ENCODE measurements at regions not wholly inside any gene's neighbourhood (a gene's known extent, or its start where the extent isn't known, plus 50 kb on each side); places are given as distances from the start of the nearest gene placed in this dataset.

- Histone ChIP-seq H3K4me1 (ENCODE audit: insufficient read depth, low read length) (peaks cover 2% of the 10 kb centered on the region; the same call in 1 of the 2 replicates), H3K79me1 (ENCODE audit: insufficient read depth, low read depth, low read length, poor library complexity, severe bottlenecking) (no peaks in the 10 kb centered on the region), H2AK5ac (ENCODE audit: insufficient read length, low read length) (no peak overlapping the region), H2BK12ac (ENCODE audit: insufficient read length, low read depth, low read length) (no peak overlapping the region), H3K9me3 (ENCODE audit: control insufficient read depth, low read depth, low read length) (no peaks in the 10 kb centered on the region), H3K27ac (ENCODE audit: insufficient read length, low read depth, low read length) (no peak overlapping the region), H3K4me2 (ENCODE audit: insufficient read depth, insufficient read length, low read length) (no peak overlapping the region), H3T11ph (ENCODE audit: low read length) (no peak overlapping the region), H3K4ac (ENCODE audit: low read depth, low read length) (no peak overlapping the region), H4K91ac (ENCODE audit: insufficient read length, low read depth, low read length) (no peak overlapping the region), H2BK5ac (ENCODE audit: insufficient read length, low read length) (no peak overlapping the region), H3K79me2 (ENCODE audit: insufficient read depth, low read length) (no peaks in the 10 kb centered on the region), H3K14ac (ENCODE audit: insufficient read depth, low read length) (no peak overlapping the region), H2BK20ac (ENCODE audit: low read depth, low read length, poor library complexity, severe bottlenecking) (no peak overlapping the region), H2BK15ac (ENCODE audit: low read depth, low read length) (no peak overlapping the region), H4K5ac (ENCODE audit: insufficient read length, low read depth, low read length) (no peak overlapping the region), H3K9ac (ENCODE audit: extremely low read depth, insufficient read length, low read length) (no peak overlapping the region), H3K23me2 (ENCODE audit: insufficient read length, low read depth, low read length, poor library complexity, severe bottlenecking) (no peaks in the 10 kb centered on the region), H3K56ac (ENCODE audit: insufficient read length, low read depth, low read length) (no peak overlapping the region), H3K27me3 (ENCODE audit: insufficient read depth, low read length) (no peaks in the 10 kb centered on the region), H2AFZ (ENCODE audit: low read length) (no peak overlapping the region), H2BK120ac (ENCODE audit: low read depth, low read length, poor library complexity, severe bottlenecking) (no peak overlapping the region), H4K20me1 (ENCODE audit: control insufficient read depth, insufficient read depth, insufficient read length) (no peaks in the 10 kb centered on the region), H3K18ac (ENCODE audit: insufficient read length, low read depth, low read length) (no peak overlapping the region), H4K8ac (replicated peaks; ENCODE audit: insufficient read length, low read depth, low read length) (no peak overlapping the region), H3K23ac (ENCODE audit: insufficient read length, low read depth, low read length) (no peak overlapping the region)
- peaks cover 5 to 11% (median 6%) of the 10 kb centered on the region in 3 experiments; a peak in 5 of 7 replicates for H3K36me3 Mint-ChIP-seq (ENCODE audit: insufficient read depth in 1 of 3, low read depth in 3 of 3)
- peaks cover 12 to 15% of the 10 kb centered on the region in 2 experiments for H3K9me3 Mint-ChIP-seq
- H3K27me3 Mint-ChIP-seq (ENCODE audit: low read depth), result peaks cover 2% of the 10 kb centered on the region; the same call in 1 of the 2 replicates
- TF ChIP-seq CTCF (conservative IDR thresholded peaks at IDR 0.05), result no peak
- no CpG with 5 or more reads among the region's 2 CpGs for WGBS (ENCODE audit: extremely low coverage, insufficient read length, low lambda C conversion rate)
- no peak overlapping the region for H3K4me3 Mint-ChIP-seq
- no peak for DNase-seq
- peaks cover 13 to 17% of the 10 kb centered on the region in 2 experiments for H3K4me1 Mint-ChIP-seq
- H3K27ac Mint-ChIP-seq, result no peak overlapping the region
Measured at GRCh38 chr18:61282926-61283325, 50.3 kb upstream of the CDH20 start.
